OCI-LY1 (cell line): ENCODE measurements at regions not wholly inside any gene's neighbourhood (a gene's known extent, or its start where the extent isn't known, plus 50 kb on each side); places are given as distances from the start of the nearest gene placed in this dataset.

Experiments
- H2AFZ ChIP-seq: fragments of 200-600 bp; sonication (generic), shearing (Covaris generic); 2 replicates; pipeline ENCODE4 v1.6.0; 2014; ENCODE audit warnings: antibody characterized with exemption, mild to moderate bottlenecking, low read length
- H3F3A ChIP-seq: fragments of 200-600 bp; sonication (generic), shearing (Covaris generic); 2 replicates; pipeline ENCODE4 v1.6.0; 2014; ENCODE audit warnings: mild to moderate bottlenecking, antibody characterized with exemption, low read length, moderate library complexity; ENCODE audit not compliant: insufficient read depth
- H3K27ac ChIP-seq: fragments of 200-600 bp; sonication (generic); 2 replicates; pipeline ENCODE4 v1.5.1; 2014; ENCODE audit warnings: low read length, mixed run types, mild to moderate bottlenecking, low read depth; ENCODE audit not compliant: poor library complexity, severe bottlenecking
- H3K27me3 ChIP-seq: fragments of 200-600 bp; sonication (generic); 2 replicates; pipeline ENCODE4 v1.6.0; 2014; ENCODE audit warnings: antibody characterized with exemption, mild to moderate bottlenecking, low read length, moderate library complexity; ENCODE audit not compliant: insufficient read depth
- H3K36me3 ChIP-seq: fragments of 200-600 bp; sonication (generic); 2 replicates; pipeline ENCODE4 v1.6.1; 2014; ENCODE audit warnings: mild to moderate bottlenecking, antibody characterized with exemption, low read length, moderate library complexity, mixed read lengths; ENCODE audit not compliant: insufficient read depth
- H3K4me1 ChIP-seq: fragments of 200-600 bp; sonication (generic); 2 replicates; pipeline ENCODE4 v1.5.1; 2014; ENCODE audit warnings: mild to moderate bottlenecking, low read length, moderate library complexity; ENCODE audit not compliant: insufficient read depth, severe bottlenecking
- H3K4me2 ChIP-seq: fragments of 200-600 bp; sonication (generic), shearing (Covaris generic); 2 replicates; pipeline ENCODE4 v1.6.1; 2014; ENCODE audit warnings: low read length
- H3K4me3 ChIP-seq: fragments of 200-600 bp; sonication (generic); 2 replicates; pipeline ENCODE4 v1.5.1; 2014; ENCODE audit warnings: low read length, low read depth, mild to moderate bottlenecking, mixed read lengths; ENCODE audit not compliant: poor library complexity, severe bottlenecking
- H3K79me2 ChIP-seq: fragments of 200-600 bp; shearing (Covaris generic); 2 replicates; pipeline ENCODE4 v1.6.1; 2016; ENCODE audit warnings: mixed run types, low read length, mixed read lengths; ENCODE audit not compliant: insufficient read depth
- H3K9ac ChIP-seq: fragments of 200-600 bp; sonication (generic), shearing (Covaris generic); 2 replicates; pipeline ENCODE4 v1.6.1; 2014; ENCODE audit warnings: mild to moderate bottlenecking, low read length, mixed read lengths
- H3K9me2 ChIP-seq: fragments of 200-600 bp; sonication (generic), shearing (Covaris generic); 2 replicates; pipeline ENCODE4 v1.6.1; 2014; ENCODE audit warnings: low read depth, mild to moderate bottlenecking, low read length, mixed read lengths
- H3K9me3 ChIP-seq: fragments of 200-600 bp; shearing (Covaris generic); 2 replicates; pipeline ENCODE4 v1.6.1; 2014; ENCODE audit warnings: low read length, mixed read lengths
- H4K20me1 ChIP-seq: fragments of 200-600 bp; sonication (generic), shearing (Covaris generic); 2 replicates; pipeline ENCODE4 v1.6.0; 2016; ENCODE audit warnings: mild to moderate bottlenecking, low read length; ENCODE audit not compliant: insufficient read depth
- EZH2 ChIP-seq: fragments of 200-600 bp; sonication (generic), shearing (Covaris generic); IDR thresholded peaks from 2 replicates; pipeline ENCODE4 v1.8.0; 2017; ENCODE audit warnings: borderline replicate concordance, mixed run types, mild to moderate bottlenecking, antibody characterized with exemption, low read length, moderate library complexity, mixed read lengths
- TF ChIP-seq, protein P1 (sequence below): fragments of 200-600 bp; sonication (generic), shearing (Covaris generic); IDR thresholded peaks from 2 replicates; pipeline ENCODE4 v1.5.1; 2017; ENCODE audit warnings: mild to moderate bottlenecking, antibody characterized with exemption, low read length, moderate library complexity, mixed read lengths

DNA sequence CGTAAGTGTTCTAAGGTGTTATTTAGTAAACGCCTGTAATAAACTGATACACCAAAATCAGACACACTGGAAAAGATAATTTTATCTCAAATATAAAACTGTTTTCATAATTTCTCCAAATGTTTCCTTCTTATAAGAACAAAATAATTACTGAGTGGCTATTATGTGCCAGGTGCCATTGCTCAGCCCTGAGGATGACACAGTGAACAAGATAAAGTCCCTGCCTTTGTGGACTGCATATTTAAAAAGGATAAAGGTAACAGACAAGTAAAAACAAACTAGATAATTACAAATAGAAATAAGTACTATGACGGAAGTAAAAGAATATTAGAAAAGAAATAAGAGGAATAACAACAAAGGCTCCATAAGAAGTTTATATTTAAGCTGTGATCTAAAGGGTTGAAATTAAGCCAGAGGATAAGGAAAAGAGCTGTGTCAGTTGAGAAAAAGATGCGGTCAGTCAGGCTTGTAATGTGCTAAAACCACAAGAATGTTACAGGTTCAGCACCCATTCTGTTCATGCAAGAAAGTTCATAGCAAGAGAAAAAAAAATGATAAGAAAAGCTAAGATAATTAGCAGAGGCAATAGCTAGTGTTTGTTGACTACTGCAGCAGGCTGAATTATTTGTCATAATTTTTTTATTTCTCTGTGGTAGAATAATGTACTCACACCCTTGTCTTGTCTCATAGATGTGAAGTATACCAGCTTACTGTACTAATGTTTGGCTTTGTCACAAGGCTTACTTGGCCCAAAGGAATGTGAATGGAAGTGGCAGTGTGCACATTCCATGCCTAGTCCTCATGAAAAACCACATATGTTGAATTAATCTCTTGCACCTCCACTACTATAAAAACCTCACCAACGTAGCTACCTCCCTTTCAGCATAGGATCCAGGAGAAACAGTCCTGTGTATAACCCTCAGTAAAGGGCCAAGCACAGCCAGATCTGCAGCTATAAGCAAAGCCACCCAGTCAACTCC, 75.1 kb downstream of the CRPPA start:
- no peaks in the 10 kb centered on the region for H3F3A ChIP-seq
- no peaks in the 10 kb centered on the region for H3K79me2 ChIP-seq
- no peaks in the 10 kb centered on the region for H3K27me3 ChIP-seq
- no peak overlapping the region for H2AFZ ChIP-seq
- no peaks in the 10 kb centered on the region for H4K20me1 ChIP-seq
- H3K4me1 ChIP-seq = no peaks in the 10 kb centered on the region
- H3K9ac ChIP-seq = no peak overlapping the region
- H3K36me3 ChIP-seq = no peaks in the 10 kb centered on the region
- H3K9me3 ChIP-seq = no peaks in the 10 kb centered on the region
- TF ChIP-seq EZH2 = no peak
- TF ChIP-seq, protein P1, sequence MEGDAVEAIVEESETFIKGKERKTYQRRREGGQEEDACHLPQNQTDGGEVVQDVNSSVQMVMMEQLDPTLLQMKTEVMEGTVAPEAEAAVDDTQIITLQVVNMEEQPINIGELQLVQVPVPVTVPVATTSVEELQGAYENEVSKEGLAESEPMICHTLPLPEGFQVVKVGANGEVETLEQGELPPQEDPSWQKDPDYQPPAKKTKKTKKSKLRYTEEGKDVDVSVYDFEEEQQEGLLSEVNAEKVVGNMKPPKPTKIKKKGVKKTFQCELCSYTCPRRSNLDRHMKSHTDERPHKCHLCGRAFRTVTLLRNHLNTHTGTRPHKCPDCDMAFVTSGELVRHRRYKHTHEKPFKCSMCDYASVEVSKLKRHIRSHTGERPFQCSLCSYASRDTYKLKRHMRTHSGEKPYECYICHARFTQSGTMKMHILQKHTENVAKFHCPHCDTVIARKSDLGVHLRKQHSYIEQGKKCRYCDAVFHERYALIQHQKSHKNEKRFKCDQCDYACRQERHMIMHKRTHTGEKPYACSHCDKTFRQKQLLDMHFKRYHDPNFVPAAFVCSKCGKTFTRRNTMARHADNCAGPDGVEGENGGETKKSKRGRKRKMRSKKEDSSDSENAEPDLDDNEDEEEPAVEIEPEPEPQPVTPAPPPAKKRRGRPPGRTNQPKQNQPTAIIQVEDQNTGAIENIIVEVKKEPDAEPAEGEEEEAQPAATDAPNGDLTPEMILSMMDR = no peak
- no peak overlapping the region for H3K4me2 ChIP-seq
- H3K4me3 ChIP-seq = no peak overlapping the region
- no peak overlapping the region for H3K27ac ChIP-seq
- H3K9me2 ChIP-seq = no peaks in the 10 kb centered on the region

DNA sequence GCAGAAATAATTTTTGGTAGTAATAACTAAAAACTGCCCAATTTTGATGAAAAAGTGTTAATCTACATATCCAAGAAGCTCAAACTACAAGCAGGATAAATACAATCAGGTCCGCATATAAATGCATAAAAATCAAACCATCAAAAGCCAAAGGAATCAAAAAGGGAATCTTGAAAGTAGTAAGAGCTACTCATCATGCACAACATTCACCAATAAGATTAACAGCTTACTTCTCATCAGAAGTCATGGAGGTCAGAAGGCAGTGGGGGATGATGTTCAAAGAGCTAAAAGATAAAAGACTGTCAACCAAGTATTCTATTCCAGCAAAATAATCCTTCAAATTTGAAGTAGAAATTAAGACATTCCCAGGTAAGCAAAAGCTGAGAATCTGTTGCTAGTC, 76.4 kb downstream of the CRPPA start:
- Histone ChIP-seq H3K27ac (no peak overlapping the region), H3K9ac (no peak overlapping the region), H3K9me2 (no peaks in the 10 kb centered on the region), H3K4me2 (no peak overlapping the region), H3F3A (no peaks in the 10 kb centered on the region), H3K27me3 (no peaks in the 10 kb centered on the region), H3K36me3 (no peaks in the 10 kb centered on the region), H4K20me1 (no peaks in the 10 kb centered on the region), H3K4me3 (no peak overlapping the region), H3K4me1 (no peaks in the 10 kb centered on the region), H3K79me2 (no peaks in the 10 kb centered on the region), H3K9me3 (no peaks in the 10 kb centered on the region), H2AFZ (no peak overlapping the region)
- TF ChIP-seq, protein P1 = no peak
- TF ChIP-seq EZH2 = no peak

GRCh38 chr7:16343612-16344011, 77.7 kb downstream of the CRPPA start:
- Histone ChIP-seq H4K20me1 (no peaks in the 10 kb centered on the region), H3K4me2 (no peak overlapping the region), H3K9ac (no peak overlapping the region), H3K36me3 (no peaks in the 10 kb centered on the region), H3K79me2 (no peaks in the 10 kb centered on the region), H3K4me1 (no peaks in the 10 kb centered on the region), H3K27me3 (no peaks in the 10 kb centered on the region), H3K27ac (no peak overlapping the region), H3K9me2 (no peaks in the 10 kb centered on the region), H3F3A (no peaks in the 10 kb centered on the region), H3K9me3 (no peaks in the 10 kb centered on the region), H3K4me3 (no peak overlapping the region), H2AFZ (no peak overlapping the region)
- no peak for TF ChIP-seq EZH2
- TF ChIP-seq, protein P1 = no peak
